H9 (cell line): ENCODE measurements at regions not wholly inside any gene's neighbourhood (a gene's known extent, or its start where the extent isn't known, plus 50 kb on each side); places are given as distances from the start of the nearest gene placed in this dataset.

ENCODE experiments used
- DNase-seq: peaks from one replicate; pipeline ENCODE4 v3.0.0-alpha.2; 2017
- H2AFZ ChIP-seq: one replicate; pipeline ENCODE4 v1.6.1; 2013; ENCODE audit warnings: mild to moderate bottlenecking, low read length, control low read depth, moderate library complexity
- H2AK5ac ChIP-seq: 2 replicates; pipeline ENCODE4 v1.6.1; 2013; ENCODE audit warnings: low read length, control low read depth, mixed read lengths; ENCODE audit not compliant: insufficient read length
- H2BK120ac ChIP-seq: one replicate; pipeline ENCODE4 v1.6.1; 2013; ENCODE audit warnings: low read depth, mild to moderate bottlenecking, low read length, control low read depth, inconsistent platforms; ENCODE audit not compliant: poor library complexity, severe bottlenecking
- H2BK12ac ChIP-seq: 2 replicates; pipeline ENCODE4 v1.6.1; 2013; ENCODE audit warnings: low read length, control low read depth, mixed read lengths, low read depth; ENCODE audit not compliant: insufficient read length
- H2BK15ac ChIP-seq: 2 replicates; pipeline ENCODE4 v1.6.1; 2013; ENCODE audit warnings: low read depth, low read length, control low read depth
- H2BK20ac ChIP-seq: one replicate; pipeline ENCODE4 v1.6.1; 2013; ENCODE audit warnings: low read depth, mild to moderate bottlenecking, low read length, control low read depth, inconsistent platforms; ENCODE audit not compliant: poor library complexity, severe bottlenecking
- H2BK5ac ChIP-seq: 2 replicates; pipeline ENCODE4 v1.6.1; 2013; ENCODE audit warnings: low read length, control low read depth, mixed read lengths; ENCODE audit not compliant: insufficient read length
- H3K14ac ChIP-seq: 2 replicates; pipeline ENCODE4 v1.6.1; 2013; ENCODE audit warnings: low read length, control low read depth; ENCODE audit not compliant: insufficient read depth
- H3K18ac ChIP-seq: 2 replicates; pipeline ENCODE4 v1.6.1; 2013; ENCODE audit warnings: low read depth, mild to moderate bottlenecking, mixed read lengths, low read length, control low read depth; ENCODE audit not compliant: insufficient read length
- H3K23ac ChIP-seq: 2 replicates; pipeline ENCODE4 v1.6.1; 2013; ENCODE audit warnings: low read length, control low read depth, mixed read lengths, low read depth; ENCODE audit not compliant: insufficient read length
- H3K23me2 ChIP-seq: 2 replicates; pipeline ENCODE4 v1.6.1; 2013; ENCODE audit warnings: low read depth, mild to moderate bottlenecking, mixed read lengths, low read length, control low read depth; ENCODE audit not compliant: insufficient read length, poor library complexity, severe bottlenecking
- H3K27ac ChIP-seq: 2 replicates; pipeline ENCODE4 v1.5.1; 2013; ENCODE audit warnings: low read length, control low read depth, mixed read lengths, low read depth; ENCODE audit not compliant: insufficient read length
- H3K27me3 ChIP-seq: 2 replicates; pipeline ENCODE4 v1.6.1; 2013; ENCODE audit warnings: low read length, control low read depth, inconsistent platforms; ENCODE audit not compliant: insufficient read depth
- H3K4ac ChIP-seq: 2 replicates; pipeline ENCODE4 v1.6.1; 2013; ENCODE audit warnings: low read depth, mild to moderate bottlenecking, control low read depth, inconsistent platforms, low read length, moderate library complexity
- H3K4me1 ChIP-seq: 2 replicates; pipeline ENCODE4 v1.6.1; 2013; ENCODE audit warnings: low read length, control low read depth, inconsistent platforms; ENCODE audit not compliant: insufficient read depth
- H3K4me2 ChIP-seq: 2 replicates; pipeline ENCODE4 v1.6.1; 2013; ENCODE audit warnings: low read length, control low read depth, mixed read lengths; ENCODE audit not compliant: insufficient read length, insufficient read depth
- H3K56ac ChIP-seq: 2 replicates; pipeline ENCODE4 v1.6.1; 2013; ENCODE audit warnings: low read depth, mild to moderate bottlenecking, mixed read lengths, low read length, control low read depth; ENCODE audit not compliant: insufficient read length
- H3K79me1 ChIP-seq: 2 replicates; pipeline ENCODE4 v1.6.1; 2013; ENCODE audit warnings: low read depth, mild to moderate bottlenecking, moderate library complexity, low read length, control low read depth, inconsistent platforms; ENCODE audit not compliant: insufficient read depth, poor library complexity, severe bottlenecking
- H3K79me2 ChIP-seq: 2 replicates; pipeline ENCODE4 v1.6.1; 2013; ENCODE audit warnings: low read length, control low read depth, inconsistent platforms; ENCODE audit not compliant: insufficient read depth
- H3K9ac ChIP-seq: 2 replicates; pipeline ENCODE4 v1.6.1; 2013; ENCODE audit warnings: low read length, control low read depth, mixed read lengths; ENCODE audit not compliant: insufficient read length; ENCODE audit errors: extremely low read depth
- H3K9me3 ChIP-seq: one replicate; pipeline ENCODE4 v1.6.1; 2013; ENCODE audit warnings: low read depth, low read length, inconsistent platforms; ENCODE audit not compliant: control insufficient read depth
- H3T11ph ChIP-seq: one replicate; pipeline ENCODE4 v1.6.1; 2013; ENCODE audit warnings: mild to moderate bottlenecking, low read length, control low read depth, inconsistent platforms
- H4K20me1 ChIP-seq: one replicate; pipeline ENCODE4 v1.6.1; 2013; ENCODE audit not compliant: control insufficient read depth, insufficient read length, insufficient read depth
- H4K5ac ChIP-seq: 2 replicates; pipeline ENCODE4 v1.6.1; 2013; ENCODE audit warnings: low read depth, mild to moderate bottlenecking, mixed read lengths, low read length, control low read depth; ENCODE audit not compliant: insufficient read length
- H4K8ac ChIP-seq: replicated peaks from 2 replicates; pipeline ENCODE4 v1.6.1; 2013; ENCODE audit warnings: low read length, control low read depth, mixed read lengths, low read depth; ENCODE audit not compliant: insufficient read length
- H4K91ac ChIP-seq: 2 replicates; pipeline ENCODE4 v1.6.1; 2013; ENCODE audit warnings: low read depth, mild to moderate bottlenecking, moderate library complexity, mixed read lengths, low read length, control low read depth; ENCODE audit not compliant: insufficient read length
- H3K27ac Mint-ChIP-seq, 3 experiments: 2 replicates in 2 of 3; 3 replicates in 1 of 3; pipeline ENCODE4 v1.8.0; 2020 to 2021; ENCODE audit warnings: mixed read lengths in 3 of 3, mild to moderate bottlenecking in 1 of 3, moderate library complexity in 1 of 3
- H3K27me3 Mint-ChIP-seq: 2 replicates; pipeline ENCODE4 v1.8.0; 2021; ENCODE audit warnings: low read depth, mild to moderate bottlenecking, moderate library complexity, mixed read lengths
- H3K36me3 Mint-ChIP-seq, 3 experiments: 2 replicates in 2 of 3; 3 replicates in 1 of 3; pipeline ENCODE4 v1.8.0; 2020 to 2021; ENCODE audit warnings: low read depth in 3 of 3, mixed read lengths in 3 of 3; ENCODE audit not compliant: insufficient read depth in 1 of 3
- H3K4me1 Mint-ChIP-seq, 2 experiments: 2 replicates each; pipeline ENCODE4 v1.8.0; 2020; ENCODE audit warnings: mixed read lengths in 2 of 2
- H3K4me3 Mint-ChIP-seq, 2 experiments: 2 replicates in 1 of 2; 3 replicates in 1 of 2; pipeline ENCODE4 v1.8.0; 2020 to 2021; ENCODE audit warnings: mild to moderate bottlenecking in 2 of 2, mixed read lengths in 2 of 2, moderate library complexity in 1 of 2
- H3K9me3 Mint-ChIP-seq, 2 experiments: 2 replicates in 1 of 2; 3 replicates in 1 of 2; pipeline ENCODE4 v1.8.0; 2020; ENCODE audit warnings: mild to moderate bottlenecking in 2 of 2, mixed read lengths in 2 of 2, moderate library complexity in 1 of 2
- CTCF ChIP-seq: fragments of 200-600 bp; sonication (generic); conservative IDR thresholded peaks from 3 replicates; pipeline ENCODE4 v1.8.0; 2021; ENCODE audit warnings: antibody characterized with exemption, mild to moderate bottlenecking
- WGBS: extraction: QIAGEN DNeasy Blood & Tissue Kit; methylation state at CpG from one replicate; pipeline ENCODE4 v1.1.7; 2013; ENCODE audit warnings: missing lambda C conversion rate, low lambda C conversion rate, mixed read lengths; ENCODE audit not compliant: insufficient read length; ENCODE audit errors: extremely low coverage; 5-methylcytosine and 5-hydroxymethylcytosine counted together

- Histone ChIP-seq H3K4me1 (no peaks in the 10 kb centered on the region), H3T11ph (no peak overlapping the region), H4K8ac (no peak overlapping the region), H3K56ac (no peak overlapping the region), H4K91ac (no peak overlapping the region), H3K79me2 (no peaks in the 10 kb centered on the region), H3K4ac (no peak overlapping the region), H4K5ac (no peak overlapping the region), H4K20me1 (no peaks in the 10 kb centered on the region), H3K27ac (no peak overlapping the region), H3K9me3 (no peaks in the 10 kb centered on the region), H3K23ac (no peak overlapping the region), H2BK12ac (no peak overlapping the region), H3K18ac (no peak overlapping the region), H3K79me1 (no peaks in the 10 kb centered on the region), H3K4me2 (no peak overlapping the region), H2BK15ac (no peak overlapping the region), H2BK5ac (no peak overlapping the region), H2AFZ (no peak overlapping the region), H3K9ac (no peak overlapping the region), H2BK120ac (no peak overlapping the region), H2AK5ac (no peak overlapping the region), H3K14ac (no peak overlapping the region), H3K27me3 (no peaks in the 10 kb centered on the region), H3K23me2 (no peaks in the 10 kb centered on the region), H2BK20ac (no peak overlapping the region)
- Mint-ChIP-seq H3K4me3 (no peak overlapping the region), H3K27me3 (no peaks in the 10 kb centered on the region), H3K4me1 (peaks cover 4 to 5% of the 10 kb centered on the region in 2 experiments; a peak in 3 of 4 replicates), H3K27ac (no peak overlapping the region), H3K36me3 (no peaks in the 10 kb centered on the region), H3K9me3 (no peaks in the 10 kb centered on the region)
- DNase-seq: no peak
- WGBS: no CpG with 5 or more reads among the region's 8 CpGs
- no peak for TF ChIP-seq CTCF
Observed at GRCh38 chr16:11474617-11475291, 112.0 kb downstream of the LITAF start.
